ENCODE measurements at regions not wholly inside any gene's neighbourhood (a gene's known extent, or its start where the extent isn't known, plus 50 kb on each side); places are given as distances from the start of the nearest gene placed in this dataset.
"Not testable (repeated sequence)": the region's sequence is repeated elsewhere in the genome, so short reads cannot be mapped to it uniquely, and the experiment has no call there.

- not testable (repeated sequence) for TF ChIP-seq CTCF, EZH2phosphoT487 (IDR thresholded peaks at IDR 0.05; ENCODE audit: low read length)
Measured at GRCh38 chr6:144410574-144410973, 125.4 kb downstream of the UTRN start.
